MM.1S (cell line): ENCODE measurements at regions not wholly inside any gene's neighbourhood (a gene's known extent, or its start where the extent isn't known, plus 50 kb on each side); places are given as distances from the start of the nearest gene placed in this dataset.

Source experiments
- EZH2 ChIP-seq: fragments of 300-600 bp; sonication (generic); optimal IDR thresholded peaks from 2 replicates; pipeline ENCODE3; 2017; ENCODE audit warnings: low read depth, mild to moderate bottlenecking, antibody characterized with exemption, low read length, mixed read lengths
- TF ChIP-seq, protein P1 (sequence below): fragments of 300-600 bp; sonication (generic); IDR thresholded peaks from 2 replicates; pipeline ENCODE4 v1.5.1; 2016; ENCODE audit warnings: antibody characterized with exemption, low read length, mixed read lengths

DNA sequence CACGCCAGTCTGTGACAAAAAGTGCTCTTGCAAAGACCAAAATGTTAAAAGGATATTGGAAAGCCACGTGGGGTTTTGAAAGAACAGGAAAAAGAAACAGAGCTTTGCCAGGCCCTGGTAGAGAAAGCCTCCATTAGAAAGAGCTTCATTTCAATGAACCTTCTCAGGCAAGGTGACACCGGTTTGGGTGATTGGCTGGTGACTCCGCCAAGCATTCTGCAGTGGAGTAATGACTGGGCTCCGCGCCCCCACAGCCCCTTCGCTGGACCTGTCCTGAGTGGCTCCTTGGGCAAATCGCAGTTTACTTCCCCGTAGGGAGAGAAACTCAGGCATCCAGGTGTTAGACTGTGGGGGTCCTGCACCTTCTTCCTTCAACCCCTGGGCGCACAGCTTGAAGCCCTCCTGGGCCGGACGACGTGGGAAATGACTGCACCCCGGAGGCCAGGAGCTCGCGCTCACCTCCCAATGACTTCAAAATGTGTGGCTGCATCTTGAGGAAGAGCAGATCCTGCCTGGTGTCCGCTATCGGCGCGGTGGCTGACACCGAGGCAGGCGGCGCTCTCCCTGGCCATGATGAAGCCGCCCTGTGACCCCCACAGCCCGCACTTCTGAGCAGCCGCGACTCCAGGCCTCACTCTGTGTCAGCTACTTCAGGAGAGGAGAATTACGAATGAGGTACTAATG, 444.6 kb upstream of the SGCG start:
- TF ChIP-seq, protein P1, sequence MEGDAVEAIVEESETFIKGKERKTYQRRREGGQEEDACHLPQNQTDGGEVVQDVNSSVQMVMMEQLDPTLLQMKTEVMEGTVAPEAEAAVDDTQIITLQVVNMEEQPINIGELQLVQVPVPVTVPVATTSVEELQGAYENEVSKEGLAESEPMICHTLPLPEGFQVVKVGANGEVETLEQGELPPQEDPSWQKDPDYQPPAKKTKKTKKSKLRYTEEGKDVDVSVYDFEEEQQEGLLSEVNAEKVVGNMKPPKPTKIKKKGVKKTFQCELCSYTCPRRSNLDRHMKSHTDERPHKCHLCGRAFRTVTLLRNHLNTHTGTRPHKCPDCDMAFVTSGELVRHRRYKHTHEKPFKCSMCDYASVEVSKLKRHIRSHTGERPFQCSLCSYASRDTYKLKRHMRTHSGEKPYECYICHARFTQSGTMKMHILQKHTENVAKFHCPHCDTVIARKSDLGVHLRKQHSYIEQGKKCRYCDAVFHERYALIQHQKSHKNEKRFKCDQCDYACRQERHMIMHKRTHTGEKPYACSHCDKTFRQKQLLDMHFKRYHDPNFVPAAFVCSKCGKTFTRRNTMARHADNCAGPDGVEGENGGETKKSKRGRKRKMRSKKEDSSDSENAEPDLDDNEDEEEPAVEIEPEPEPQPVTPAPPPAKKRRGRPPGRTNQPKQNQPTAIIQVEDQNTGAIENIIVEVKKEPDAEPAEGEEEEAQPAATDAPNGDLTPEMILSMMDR: no peak
- no peak for TF ChIP-seq EZH2
